GM21381 (cell line): ENCODE measurements at regions not wholly inside any gene's neighbourhood (a gene's known extent, or its start where the extent isn't known, plus 50 kb on each side); places are given as distances from the start of the nearest gene placed in this dataset.

ENCODE experiments used
- ATAC-seq: cut with Tn5 transposase; IDR thresholded peaks from one replicate; pipeline ENCODE4 v1.9.1; 2021; ENCODE audit warnings: mild to moderate bottlenecking, moderate library complexity; ENCODE audit not compliant: unreplicated experiment

GRCh38 chr11:109249597-109249996, 172.4 kb upstream of the C11orf87 start:
- no peak for ATAC-seq

- no peak for ATAC-seq
Observed at GRCh38 chr11:109251230-109251629, 170.8 kb upstream of the C11orf87 start.

GRCh38 chr11:109264128-109264527, 157.9 kb upstream of the C11orf87 start:
- ATAC-seq: no peak

- ATAC-seq: no peak
Observed at GRCh38 chr11:109267293-109268095, 154.5 kb upstream of the C11orf87 start.

GRCh38 chr11:109275931-109276330, 146.1 kb upstream of the C11orf87 start:
- no peak for ATAC-seq

- ATAC-seq: no peak
Observed at GRCh38 chr11:109285465-109285864, 136.5 kb upstream of the C11orf87 start.

GRCh38 chr11:109291553-109291952, 130.4 kb upstream of the C11orf87 start:
- no peak for ATAC-seq

DNA sequence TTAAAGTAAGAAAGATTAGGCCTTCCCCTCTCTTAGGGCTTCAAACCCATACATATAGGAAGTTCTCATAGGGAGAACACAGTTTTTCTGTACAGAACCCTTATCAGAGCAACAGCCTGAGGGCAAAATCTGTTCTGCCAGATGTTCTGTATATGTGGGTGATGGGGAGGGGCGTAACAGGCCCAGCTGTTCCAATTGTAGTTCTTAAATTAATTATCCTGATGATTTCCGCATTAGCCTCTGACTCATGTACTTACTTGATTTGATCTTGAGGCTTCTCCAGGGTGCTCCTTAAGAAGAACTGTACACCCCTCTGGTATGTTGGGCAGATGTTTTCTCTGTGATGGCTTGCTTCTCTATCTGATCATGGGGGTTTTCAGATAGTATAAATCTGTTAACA, 123.1 kb upstream of the C11orf87 start:
- ATAC-seq: no peak

GRCh38 chr11:109300211-109300610, 121.8 kb upstream of the C11orf87 start:
- ATAC-seq: no peak

GRCh38 chr11:109302591-109303334, 119.2 kb upstream of the C11orf87 start:
- no peak for ATAC-seq

DNA sequence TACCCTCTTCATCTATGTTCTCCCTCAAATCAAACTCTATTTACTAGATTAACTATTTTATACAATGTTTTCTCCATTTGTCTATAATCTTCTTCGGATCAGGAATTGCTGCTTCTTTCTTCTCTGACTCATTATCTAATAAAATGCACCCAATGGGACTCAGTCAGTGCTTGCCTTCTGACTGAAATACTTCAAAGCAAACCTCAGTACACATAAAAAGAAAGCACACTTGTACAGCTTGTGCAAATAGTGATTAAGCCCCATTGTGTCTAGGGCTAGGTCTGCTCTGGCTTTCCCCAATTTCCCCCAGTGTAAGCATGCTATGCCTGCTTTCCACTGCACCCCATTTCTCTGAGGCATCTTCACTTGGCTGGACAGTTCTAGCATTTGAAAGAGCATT, 118.6 kb upstream of the C11orf87 start:
- ATAC-seq: no peak

DNA sequence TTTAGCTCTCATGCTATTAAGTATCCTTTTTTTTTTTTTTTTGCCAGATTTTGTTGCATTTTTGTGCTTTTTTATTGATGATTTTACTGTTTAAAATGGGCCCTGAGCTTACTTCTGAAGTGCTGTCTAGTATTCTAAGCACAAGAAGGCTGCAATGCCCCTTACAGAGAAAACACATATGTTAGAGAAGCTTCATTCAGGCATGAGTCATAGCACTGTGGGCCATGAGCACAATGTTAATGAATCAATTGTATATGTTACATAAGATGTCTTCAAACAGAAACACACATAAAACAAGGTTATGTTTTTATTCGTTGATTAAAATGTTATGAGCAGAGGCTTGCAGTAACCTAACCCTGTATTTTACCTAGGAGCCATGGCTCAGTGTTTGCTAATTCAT, 117.8 kb upstream of the C11orf87 start:
- ATAC-seq: no peak

- no peak for ATAC-seq
Observed at GRCh38 chr11:109305009-109305408, 117.0 kb upstream of the C11orf87 start.

DNA sequence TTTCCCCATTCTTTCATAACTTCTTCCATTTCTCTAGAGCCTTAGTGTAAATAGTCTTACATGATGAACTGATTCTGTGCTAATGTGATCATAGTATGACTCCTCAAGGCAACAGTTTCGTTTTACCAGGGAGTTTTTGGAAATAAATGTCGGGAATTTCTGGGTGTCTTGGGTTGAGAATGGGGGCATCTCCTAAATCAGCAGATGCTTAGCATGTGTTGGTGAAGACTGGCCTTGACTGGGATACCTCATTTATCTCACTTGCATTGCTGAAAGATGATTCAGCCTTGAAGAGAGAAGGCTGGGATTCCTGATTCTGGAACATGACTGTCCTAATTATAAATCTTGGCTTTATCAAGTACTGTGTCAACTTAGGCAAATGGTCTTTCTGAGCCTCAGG, 115.7 kb upstream of the C11orf87 start:
- ATAC-seq: no peak

GRCh38 chr11:109307366-109307765, 114.6 kb upstream of the C11orf87 start:
- no peak for ATAC-seq

- no peak for ATAC-seq
Observed at GRCh38 chr11:109308551-109308950, 113.4 kb upstream of the C11orf87 start.

DNA sequence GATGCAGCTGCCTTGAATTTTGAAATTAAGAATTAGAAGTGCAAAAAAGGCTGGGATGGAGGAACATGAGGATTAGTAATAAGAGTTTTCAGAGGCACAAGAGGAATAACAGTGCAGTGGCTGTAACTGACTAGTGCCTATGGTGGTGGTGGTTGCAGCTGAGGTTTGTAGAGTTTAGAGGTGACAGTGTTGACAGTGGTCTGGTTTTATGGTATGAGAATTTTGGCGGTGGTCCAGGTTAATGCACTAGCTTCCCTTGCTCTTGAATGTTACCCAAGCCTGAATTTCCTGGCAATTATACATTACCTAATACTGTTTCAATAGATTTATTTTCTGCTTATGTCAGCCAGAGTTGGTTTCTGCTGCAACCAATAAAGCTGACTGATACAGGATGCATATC, 112.8 kb upstream of the C11orf87 start:
- ATAC-seq: no peak

DNA sequence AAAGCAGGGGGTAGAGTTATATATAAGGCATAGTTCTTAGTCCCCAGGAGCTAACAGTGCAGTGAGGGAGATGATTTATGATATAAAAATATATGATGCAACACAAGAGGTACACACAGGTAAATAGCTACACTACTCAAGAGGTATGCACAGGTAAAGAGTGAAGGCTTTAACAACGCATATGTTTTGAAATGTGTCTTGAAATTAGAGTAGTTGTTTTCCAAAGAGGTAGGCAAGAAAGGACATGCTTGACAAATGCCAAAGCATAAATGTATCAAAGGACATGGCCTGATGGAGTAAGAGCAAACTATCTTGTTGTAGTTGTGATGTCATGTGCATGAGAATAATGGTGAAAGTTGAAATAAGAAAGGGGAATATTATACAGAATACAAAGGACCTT, 104.3 kb upstream of the C11orf87 start:
- ATAC-seq: no peak

GRCh38 chr11:109320595-109320994, 101.4 kb upstream of the C11orf87 start:
- ATAC-seq: no peak

DNA sequence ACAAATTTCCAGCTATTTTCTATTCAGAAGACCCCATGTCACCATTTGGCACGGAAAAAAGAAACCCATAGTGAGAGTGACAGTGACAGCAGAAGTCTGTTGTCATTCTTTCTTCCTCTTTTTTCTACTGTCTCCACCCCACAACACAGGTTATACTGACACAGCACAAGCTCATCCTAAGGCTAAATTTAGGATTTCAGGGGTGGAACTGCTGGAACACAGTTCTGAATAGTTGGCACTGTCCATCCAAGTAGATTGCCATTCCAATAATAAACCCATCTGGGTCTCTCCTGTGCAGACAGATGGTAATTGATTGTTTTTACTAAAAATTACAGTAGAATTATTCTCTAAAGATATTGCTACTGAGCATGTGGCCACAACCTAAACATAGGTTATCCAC, 95.2 kb upstream of the C11orf87 start:
- no peak for ATAC-seq

GRCh38 chr11:109329716-109330115, 92.3 kb upstream of the C11orf87 start:
- ATAC-seq: no peak

GRCh38 chr11:109338131-109338530, 83.9 kb upstream of the C11orf87 start:
- ATAC-seq: no peak
